Mucosa of stomach (tissue), 1 donor: ENCODE measurements at regions not wholly inside any gene's neighbourhood (a gene's known extent, or its start where the extent isn't known, plus 50 kb on each side); places are given as distances from the start of the nearest gene placed in this dataset.
A peak's percentile ranks its signal among the peaks of the same experiment; 100 is the strongest.
"Not testable (repeated sequence)": the region's sequence is repeated elsewhere in the genome, so short reads cannot be mapped to it uniquely, and the experiment has no call there.

ENCODE experiments used
- H3K27me3 ChIP-seq: one replicate; pipeline ENCODE4 v1.7.0; 2013; ENCODE audit warnings: mild to moderate bottlenecking, low read length; ENCODE audit not compliant: control insufficient read depth, insufficient read depth
- H3K36me3 ChIP-seq: one replicate; pipeline ENCODE4 v1.7.0; 2013; ENCODE audit warnings: low read length; ENCODE audit not compliant: control insufficient read depth, insufficient read depth
- H3K4me1 ChIP-seq: one replicate; pipeline ENCODE4 v1.7.0; 2013; ENCODE audit warnings: mild to moderate bottlenecking, low read length; ENCODE audit not compliant: control insufficient read depth, insufficient read depth
- H3K4me3 ChIP-seq: one replicate; pipeline ENCODE4 v1.7.0; 2013; ENCODE audit warnings: low read length
- H3K9ac ChIP-seq: one replicate; pipeline ENCODE4 v1.7.0; 2013; ENCODE audit warnings: mild to moderate bottlenecking, low read length, moderate library complexity
- H3K9me3 ChIP-seq: one replicate; pipeline ENCODE4 v1.7.0; 2013; ENCODE audit warnings: mild to moderate bottlenecking, low read length, moderate library complexity; ENCODE audit not compliant: control insufficient read depth
- donor health status: Pancreatic carcinoma.

DNA sequence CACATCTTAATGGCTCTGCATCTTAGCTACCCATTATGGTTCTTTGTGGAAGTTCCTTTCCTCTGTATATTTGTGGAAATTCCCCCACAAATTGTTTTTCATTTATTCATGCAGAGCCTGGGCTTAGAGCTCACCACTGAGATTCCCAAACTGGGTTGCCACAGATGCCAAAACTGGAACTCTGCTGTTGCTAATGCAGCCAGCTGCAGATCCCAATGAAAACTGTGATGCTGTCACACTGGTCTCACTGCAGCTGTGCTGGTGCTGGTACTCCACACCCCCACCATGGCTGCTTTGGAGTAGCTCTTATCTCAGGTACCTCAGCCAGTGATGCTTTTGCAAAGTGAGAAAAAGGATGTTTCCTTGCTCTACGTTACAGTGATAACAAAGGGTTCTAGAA lies 87.7 kb downstream of the DCK start:
- H3K27me3 ChIP-seq: no peaks in the 10 kb centered on the region
- H3K9ac ChIP-seq: no peak overlapping the region
- H3K4me3 ChIP-seq: no peak overlapping the region
- H3K4me1 ChIP-seq: peaks cover 3% of the 10 kb centered on the region
- no peaks in the 10 kb centered on the region for H3K36me3 ChIP-seq
- H3K9me3 ChIP-seq: no peaks in the 10 kb centered on the region

DNA sequence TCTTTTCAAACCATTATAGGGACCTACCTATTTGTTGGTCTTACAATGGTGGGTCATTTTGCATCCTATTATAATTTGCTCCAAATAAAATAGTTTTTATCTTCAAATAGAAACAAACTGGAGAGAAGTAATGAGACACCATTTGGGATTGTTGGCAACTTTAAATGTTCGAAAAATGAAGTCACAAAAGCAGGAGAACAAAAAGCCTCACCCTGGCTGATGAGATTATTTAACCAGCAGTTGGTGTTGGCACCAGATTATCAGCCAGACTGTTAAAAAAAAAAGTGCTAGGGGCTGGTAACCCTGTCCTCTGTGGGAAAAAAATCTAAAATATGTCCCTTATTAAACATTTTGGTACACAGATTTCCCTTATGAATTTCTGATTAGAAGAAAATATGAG lies 100.3 kb downstream of the DCK start:
- no peak overlapping the region for H3K9ac ChIP-seq
- H3K36me3 ChIP-seq: no peaks in the 10 kb centered on the region
- no peak overlapping the region for H3K4me3 ChIP-seq
- no peaks in the 10 kb centered on the region for H3K9me3 ChIP-seq
- H3K4me1 ChIP-seq: no peaks in the 10 kb centered on the region
- no peaks in the 10 kb centered on the region for H3K27me3 ChIP-seq

GRCh38 chr4:71094201-71094600 lies 100.8 kb downstream of the DCK start:
- Histone ChIP-seq H3K36me3 (no peaks in the 10 kb centered on the region), H3K27me3 (no peaks in the 10 kb centered on the region), H3K4me1 (no peaks in the 10 kb centered on the region), H3K9me3 (no peaks in the 10 kb centered on the region), H3K4me3 (no peak overlapping the region), H3K9ac (no peak overlapping the region)

GRCh38 chr4:71095141-71095540 lies 101.7 kb downstream of the DCK start:
- H3K9ac ChIP-seq: peak overlapping the region; percentile 2
- H3K4me1 ChIP-seq: no peaks in the 10 kb centered on the region
- no peaks in the 10 kb centered on the region for H3K36me3 ChIP-seq
- H3K27me3 ChIP-seq: no peaks in the 10 kb centered on the region
- no peaks in the 10 kb centered on the region for H3K9me3 ChIP-seq
- H3K4me3 ChIP-seq: no peak overlapping the region

DNA sequence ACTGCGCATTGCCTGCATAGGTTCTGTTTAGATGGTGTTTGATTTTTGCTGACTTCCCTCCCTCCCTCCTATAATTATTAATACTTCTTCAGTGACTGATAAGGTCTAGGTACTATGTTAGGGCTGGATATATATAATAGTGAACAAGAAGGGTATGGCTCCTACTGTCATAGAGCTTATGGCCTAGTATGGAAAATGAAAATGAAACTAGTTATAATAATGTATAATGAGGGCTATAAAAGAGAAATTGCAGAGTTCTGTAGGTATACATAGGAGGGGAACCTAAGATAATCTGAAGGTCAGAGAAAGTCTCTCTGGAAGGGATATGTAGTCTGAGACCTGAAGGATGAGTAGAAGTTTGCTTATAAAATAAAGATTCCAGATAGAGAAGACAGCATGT lies 102.1 kb downstream of the DCK start:
- no peaks in the 10 kb centered on the region for H3K27me3 ChIP-seq
- H3K9me3 ChIP-seq: no peaks in the 10 kb centered on the region
- peak overlapping the region; percentile 2 for H3K9ac ChIP-seq
- no peaks in the 10 kb centered on the region for H3K36me3 ChIP-seq
- H3K4me1 ChIP-seq: no peaks in the 10 kb centered on the region
- no peak overlapping the region for H3K4me3 ChIP-seq

- no peaks in the 10 kb centered on the region for H3K4me1 ChIP-seq
- no peak overlapping the region for H3K9ac ChIP-seq
- H3K4me3 ChIP-seq: no peak overlapping the region
- no peaks in the 10 kb centered on the region for H3K9me3 ChIP-seq
- no peaks in the 10 kb centered on the region for H3K27me3 ChIP-seq
- no peaks in the 10 kb centered on the region for H3K36me3 ChIP-seq
These were observed 114.3 kb downstream of the DCK start for GRCh38 chr4:71107726-71108125.

DNA sequence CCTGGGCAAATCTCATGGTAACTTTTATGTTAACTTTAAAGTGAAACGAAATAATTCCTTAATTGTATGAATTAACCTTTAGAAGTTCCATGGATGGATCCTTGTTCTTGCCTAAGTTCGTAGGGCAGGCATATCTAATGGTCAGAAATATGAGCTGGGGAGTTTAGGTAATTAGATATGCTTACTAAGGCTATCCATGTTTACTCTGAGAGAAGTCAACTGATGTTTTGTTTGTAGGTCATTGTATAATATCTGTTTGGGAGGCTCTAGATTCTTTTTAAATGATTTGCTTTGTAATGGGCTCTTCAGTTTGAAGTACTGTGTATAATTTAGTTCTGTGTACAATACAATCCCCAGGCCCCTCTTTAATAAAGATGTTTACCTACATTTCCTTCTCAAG lies 117.0 kb downstream of the DCK start:
- Histone ChIP-seq H3K4me3 (no peak overlapping the region), H3K4me1 (no peaks in the 10 kb centered on the region), H3K9ac (no peak overlapping the region), H3K9me3 (no peaks in the 10 kb centered on the region), H3K27me3 (no peaks in the 10 kb centered on the region), H3K36me3 (no peaks in the 10 kb centered on the region)

- not testable (repeated sequence) for H3K9me3 ChIP-seq, H3K4me1 ChIP-seq, H3K36me3 ChIP-seq, H3K27me3 ChIP-seq, H3K4me3 ChIP-seq, H3K9ac ChIP-seq
These were observed 117.7 kb downstream of the DCK start for GRCh38 chr4:71111133-71111532.

DNA sequence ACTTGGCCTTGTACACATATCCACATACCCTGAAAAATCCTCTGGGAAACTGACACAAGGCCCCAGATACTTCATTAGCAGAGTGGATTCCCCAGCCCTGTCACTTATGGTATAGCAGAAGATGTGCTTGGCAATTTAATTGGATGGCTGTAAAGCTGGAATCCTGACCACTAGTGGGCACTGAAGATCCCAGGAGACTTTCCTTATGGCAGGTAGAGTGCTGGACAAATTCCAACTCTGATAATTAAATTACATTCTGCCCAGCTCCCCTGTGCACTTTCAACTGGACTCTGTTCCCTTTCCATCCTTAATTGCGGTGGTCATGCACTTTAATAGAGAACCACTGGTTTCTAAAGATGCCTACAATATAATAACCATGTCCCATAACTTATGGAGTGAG lies 119.8 kb downstream of the DCK start:
- Histone ChIP-seq H3K9me3 (no peaks in the 10 kb centered on the region), H3K9ac (no peak overlapping the region), H3K4me3 (no peak overlapping the region), H3K27me3 (no peaks in the 10 kb centered on the region), H3K36me3 (no peaks in the 10 kb centered on the region), H3K4me1 (no peaks in the 10 kb centered on the region)

- Histone ChIP-seq H3K9ac (no peak overlapping the region), H3K27me3 (no peaks in the 10 kb centered on the region), H3K9me3 (no peaks in the 10 kb centered on the region), H3K4me3 (no peak overlapping the region), H3K36me3 (no peaks in the 10 kb centered on the region), H3K4me1 (no peaks in the 10 kb centered on the region)
These were observed 127.5 kb downstream of the DCK start for GRCh38 chr4:71120831-71121524.

DNA sequence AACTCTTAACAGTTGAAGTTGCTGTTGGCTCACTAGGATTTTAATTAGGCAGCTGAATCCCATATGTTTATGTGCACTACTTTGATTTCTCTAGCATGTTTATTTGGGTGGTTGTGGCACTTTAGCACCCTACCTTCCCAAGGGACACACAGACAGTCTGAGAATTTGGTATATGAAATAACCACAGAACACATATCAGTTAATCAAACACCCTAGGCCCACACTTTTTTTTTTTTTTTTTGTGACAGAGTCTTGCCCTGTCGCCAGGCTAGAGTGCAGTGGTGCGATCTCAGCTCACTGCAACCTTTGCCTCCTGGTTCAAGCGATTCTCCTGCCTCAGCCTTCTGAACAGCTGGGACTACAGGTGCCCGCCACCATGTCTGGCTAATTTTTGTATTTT lies 130.5 kb downstream of the DCK start:
- Histone ChIP-seq H3K4me3 (no peak overlapping the region), H3K9me3 (no peaks in the 10 kb centered on the region), H3K27me3 (no peaks in the 10 kb centered on the region), H3K9ac (no peak overlapping the region), H3K36me3 (no peaks in the 10 kb centered on the region), H3K4me1 (no peaks in the 10 kb centered on the region)

DNA sequence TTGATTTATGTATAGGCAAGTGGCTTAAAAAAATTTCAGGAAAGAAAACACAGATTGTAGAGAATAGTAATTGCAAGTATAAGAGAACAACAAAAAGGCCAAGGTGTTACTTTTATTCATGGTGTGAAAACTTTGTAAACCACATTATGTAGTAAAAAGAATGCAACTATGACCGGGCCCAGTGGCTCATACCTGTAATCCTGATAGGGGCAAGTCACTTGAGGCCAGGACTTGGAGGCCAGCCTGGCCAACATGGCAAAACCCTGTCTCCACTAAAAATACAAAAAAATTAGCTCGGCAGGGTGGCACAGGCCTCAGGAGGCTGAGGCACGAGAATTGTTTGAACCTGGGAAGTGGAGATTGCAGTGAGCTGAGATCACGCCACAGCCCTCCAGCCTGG lies 131.7 kb downstream of the DCK start:
- H3K4me1 ChIP-seq: no peaks in the 10 kb centered on the region
- no peak overlapping the region for H3K9ac ChIP-seq
- no peaks in the 10 kb centered on the region for H3K27me3 ChIP-seq
- H3K9me3 ChIP-seq: no peaks in the 10 kb centered on the region
- H3K4me3 ChIP-seq: no peak overlapping the region
- H3K36me3 ChIP-seq: no peaks in the 10 kb centered on the region

GRCh38 chr4:71126719-71127118 lies 133.3 kb downstream of the DCK start:
- H3K9me3 ChIP-seq: no peaks in the 10 kb centered on the region
- no peak overlapping the region for H3K9ac ChIP-seq

More at GRCh38 chr4:71126719-71127118, 133.3 kb downstream of the DCK start:
- no peaks in the 10 kb centered on the region for H3K27me3 ChIP-seq
- no peaks in the 10 kb centered on the region for H3K4me1 ChIP-seq
- H3K36me3 ChIP-seq: no peaks in the 10 kb centered on the region
- H3K4me3 ChIP-seq: no peak overlapping the region
